PFSK-1 (cell line): ENCODE measurements at regions not wholly inside any gene's neighbourhood (a gene's known extent, or its start where the extent isn't known, plus 50 kb on each side); places are given as distances from the start of the nearest gene placed in this dataset.

ENCODE experiments used
- FOXP2 ChIP-seq: optimal IDR thresholded peaks from 2 replicates; pipeline ENCODE3; 2011; ENCODE audit warnings: borderline replicate concordance, control low read depth, inconsistent platforms; ENCODE audit not compliant: insufficient read depth; ENCODE audit errors: extremely low read length, extremely low read depth
- POLR2AphosphoS5 ChIP-seq: IDR thresholded peaks from 2 replicates; pipeline ENCODE4 v1.6.1; 2012; ENCODE audit warnings: low read depth, mild to moderate bottlenecking, control low read depth, low read length, moderate library complexity
- SIN3A ChIP-seq: IDR thresholded peaks from 2 replicates; pipeline ENCODE4 v1.6.1; 2012; ENCODE audit warnings: mild to moderate bottlenecking, low read length, moderate library complexity, borderline replicate concordance; ENCODE audit not compliant: insufficient read depth
- TAF1 ChIP-seq: IDR thresholded peaks from 2 replicates; pipeline ENCODE4 v1.6.1; 2012; ENCODE audit warnings: low read length, control low read depth, borderline replicate concordance; ENCODE audit not compliant: insufficient read depth
- TF ChIP-seq, protein P1 (sequence below), 2 experiments: IDR thresholded peaks; 2 replicates each; pipeline versions ENCODE4 v1.6.1 to v1.8.0; 2011 to 2012; ENCODE audit warnings: low read depth in 2 of 2, low read length in 2 of 2, control low read depth in 1 of 2, inconsistent platforms in 1 of 2, mild to moderate bottlenecking in 1 of 2, moderate library complexity in 1 of 2; ENCODE audit not compliant: insufficient read depth in 1 of 2

DNA sequence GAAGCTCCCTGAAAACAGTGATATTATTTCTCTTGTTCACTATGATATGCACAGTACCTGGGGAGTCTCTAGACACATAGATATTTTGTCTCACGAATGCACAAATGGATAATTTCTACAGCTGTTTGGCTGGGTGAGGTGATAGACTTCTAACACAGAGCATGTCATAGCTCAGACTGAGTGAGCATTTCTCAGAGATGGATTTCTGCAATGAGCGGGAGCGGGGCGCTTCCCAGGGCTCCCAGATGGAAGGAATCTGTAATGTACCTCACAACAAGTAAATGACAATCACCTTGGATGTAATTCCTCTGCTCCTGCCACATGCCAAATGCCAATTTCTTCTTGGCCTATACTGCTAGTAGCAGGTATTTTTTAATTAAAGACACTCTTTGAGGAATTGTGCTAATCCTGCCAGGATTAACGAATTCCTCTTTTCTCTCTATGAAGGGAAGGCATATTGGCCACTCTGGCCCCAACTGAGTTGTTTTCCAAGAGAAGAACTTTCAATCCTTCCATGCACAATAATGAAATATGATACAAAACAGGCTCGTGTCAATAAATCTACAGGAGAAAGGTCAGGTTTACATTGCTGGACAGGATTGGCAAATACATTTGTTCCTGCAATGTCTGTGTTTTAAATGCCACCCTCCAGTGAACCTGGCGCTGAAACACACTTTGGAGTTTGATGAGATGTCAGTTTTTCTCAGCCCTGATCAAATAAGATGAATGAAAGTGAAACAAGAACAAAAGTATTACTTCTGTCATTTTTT lies 185.3 kb downstream of the CBLN1 start:
- TF ChIP-seq, protein P1, sequence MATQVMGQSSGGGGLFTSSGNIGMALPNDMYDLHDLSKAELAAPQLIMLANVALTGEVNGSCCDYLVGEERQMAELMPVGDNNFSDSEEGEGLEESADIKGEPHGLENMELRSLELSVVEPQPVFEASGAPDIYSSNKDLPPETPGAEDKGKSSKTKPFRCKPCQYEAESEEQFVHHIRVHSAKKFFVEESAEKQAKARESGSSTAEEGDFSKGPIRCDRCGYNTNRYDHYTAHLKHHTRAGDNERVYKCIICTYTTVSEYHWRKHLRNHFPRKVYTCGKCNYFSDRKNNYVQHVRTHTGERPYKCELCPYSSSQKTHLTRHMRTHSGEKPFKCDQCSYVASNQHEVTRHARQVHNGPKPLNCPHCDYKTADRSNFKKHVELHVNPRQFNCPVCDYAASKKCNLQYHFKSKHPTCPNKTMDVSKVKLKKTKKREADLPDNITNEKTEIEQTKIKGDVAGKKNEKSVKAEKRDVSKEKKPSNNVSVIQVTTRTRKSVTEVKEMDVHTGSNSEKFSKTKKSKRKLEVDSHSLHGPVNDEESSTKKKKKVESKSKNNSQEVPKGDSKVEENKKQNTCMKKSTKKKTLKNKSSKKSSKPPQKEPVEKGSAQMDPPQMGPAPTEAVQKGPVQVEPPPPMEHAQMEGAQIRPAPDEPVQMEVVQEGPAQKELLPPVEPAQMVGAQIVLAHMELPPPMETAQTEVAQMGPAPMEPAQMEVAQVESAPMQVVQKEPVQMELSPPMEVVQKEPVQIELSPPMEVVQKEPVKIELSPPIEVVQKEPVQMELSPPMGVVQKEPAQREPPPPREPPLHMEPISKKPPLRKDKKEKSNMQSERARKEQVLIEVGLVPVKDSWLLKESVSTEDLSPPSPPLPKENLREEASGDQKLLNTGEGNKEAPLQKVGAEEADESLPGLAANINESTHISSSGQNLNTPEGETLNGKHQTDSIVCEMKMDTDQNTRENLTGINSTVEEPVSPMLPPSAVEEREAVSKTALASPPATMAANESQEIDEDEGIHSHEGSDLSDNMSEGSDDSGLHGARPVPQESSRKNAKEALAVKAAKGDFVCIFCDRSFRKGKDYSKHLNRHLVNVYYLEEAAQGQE (IDR thresholded peaks at IDR 0.05; ENCODE audit: insufficient read depth in 1 of 2, low read depth in 2 of 2, low read length in 2 of 2): no peak
- TF ChIP-seq POLR2AphosphoS5 (no peak), SIN3A (no peak), FOXP2 (no peak), TAF1 (no peak)
